ENCODE measurements at regions not wholly inside any gene's neighbourhood (a gene's known extent, or its start where the extent isn't known, plus 50 kb on each side); places are given as distances from the start of the nearest gene placed in this dataset.

DNA sequence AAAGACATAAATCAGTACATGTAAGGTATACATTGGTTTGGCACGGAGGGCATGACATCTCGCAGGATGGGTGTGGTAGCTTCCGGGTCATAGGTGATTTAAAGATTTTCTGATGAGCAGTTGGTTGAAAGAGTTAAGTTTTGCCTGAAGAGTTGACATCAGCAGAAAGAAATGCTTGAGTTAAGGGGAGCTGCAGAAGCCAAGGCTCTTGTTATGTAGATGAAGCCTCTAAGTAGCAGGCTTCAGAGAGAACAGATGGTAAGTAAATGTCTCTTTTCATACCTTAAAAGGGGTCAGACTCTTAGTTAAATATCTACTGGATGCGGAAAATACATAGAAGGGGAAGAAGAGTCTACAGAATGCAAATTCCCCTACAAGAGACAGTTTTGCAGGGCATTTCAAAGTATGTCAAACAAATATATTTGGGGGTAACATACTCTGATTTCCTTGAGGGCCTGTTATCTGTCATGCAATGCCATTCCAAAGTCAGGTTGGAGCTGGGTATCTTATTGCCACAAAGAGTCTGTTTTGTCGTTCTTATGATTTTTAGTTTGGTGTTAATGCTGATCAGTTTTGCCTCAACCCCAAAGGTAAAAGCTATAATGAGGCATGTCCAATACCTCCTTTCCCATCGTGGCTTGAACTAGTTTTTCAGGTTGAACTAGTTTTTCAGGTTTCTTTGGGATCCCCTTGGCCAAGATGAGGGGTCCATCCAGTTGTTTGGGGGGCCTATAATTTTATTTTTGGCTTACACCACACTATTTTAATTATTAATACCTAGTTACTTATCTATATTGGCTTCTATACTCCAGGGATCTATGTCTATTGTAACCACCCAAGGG, 67.0 kb downstream of the PTHLH start:
- TF ChIP-seq POLR2A (IDR thresholded peaks at IDR 0.05), result no peak
- TF ChIP-seq, protein P1, sequence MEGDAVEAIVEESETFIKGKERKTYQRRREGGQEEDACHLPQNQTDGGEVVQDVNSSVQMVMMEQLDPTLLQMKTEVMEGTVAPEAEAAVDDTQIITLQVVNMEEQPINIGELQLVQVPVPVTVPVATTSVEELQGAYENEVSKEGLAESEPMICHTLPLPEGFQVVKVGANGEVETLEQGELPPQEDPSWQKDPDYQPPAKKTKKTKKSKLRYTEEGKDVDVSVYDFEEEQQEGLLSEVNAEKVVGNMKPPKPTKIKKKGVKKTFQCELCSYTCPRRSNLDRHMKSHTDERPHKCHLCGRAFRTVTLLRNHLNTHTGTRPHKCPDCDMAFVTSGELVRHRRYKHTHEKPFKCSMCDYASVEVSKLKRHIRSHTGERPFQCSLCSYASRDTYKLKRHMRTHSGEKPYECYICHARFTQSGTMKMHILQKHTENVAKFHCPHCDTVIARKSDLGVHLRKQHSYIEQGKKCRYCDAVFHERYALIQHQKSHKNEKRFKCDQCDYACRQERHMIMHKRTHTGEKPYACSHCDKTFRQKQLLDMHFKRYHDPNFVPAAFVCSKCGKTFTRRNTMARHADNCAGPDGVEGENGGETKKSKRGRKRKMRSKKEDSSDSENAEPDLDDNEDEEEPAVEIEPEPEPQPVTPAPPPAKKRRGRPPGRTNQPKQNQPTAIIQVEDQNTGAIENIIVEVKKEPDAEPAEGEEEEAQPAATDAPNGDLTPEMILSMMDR (IDR thresholded peaks at IDR 0.05 in 4 of 5, conservative IDR thresholded peaks at IDR 0.05 in 1 of 5), result no peak

Data from gastrocnemius medialis (tissue), 4 donors.